Osteoblast (primary cell): ENCODE measurements at regions not wholly inside any gene's neighbourhood (a gene's known extent, or its start where the extent isn't known, plus 50 kb on each side); places are given as distances from the start of the nearest gene placed in this dataset.

Experiments used
- DNase-seq: peaks from one replicate; pipeline ENCODE4 v3.0.0; 2011; ENCODE audit warnings: low spot score, mixed read lengths; ENCODE audit not compliant: insufficient read length; ENCODE audit errors: missing footprints
- H2AFZ ChIP-seq: 2 replicates; pipeline ENCODE4 v1.6.0; 2011; ENCODE audit warnings: mild to moderate bottlenecking, low read length
- H3K27ac ChIP-seq: 2 replicates; pipeline ENCODE4 v1.5.1; 2011; ENCODE audit warnings: mild to moderate bottlenecking, low read depth, low read length, moderate library complexity
- H3K27me3 ChIP-seq: 2 replicates; pipeline ENCODE4 v1.6.0; 2012; ENCODE audit warnings: mild to moderate bottlenecking, control low read depth, inconsistent platforms, low read length, moderate library complexity; ENCODE audit not compliant: insufficient read depth
- H3K36me3 ChIP-seq: 2 replicates; pipeline ENCODE4 v1.5.1; 2011; ENCODE audit warnings: mild to moderate bottlenecking, low read length, control low read depth, moderate library complexity; ENCODE audit not compliant: insufficient read depth
- H3K4me1 ChIP-seq: 2 replicates; pipeline ENCODE4 v1.5.1; 2011; ENCODE audit warnings: mild to moderate bottlenecking, low read length, control low read depth, moderate library complexity; ENCODE audit not compliant: insufficient read depth
- H3K4me2 ChIP-seq: 2 replicates; pipeline ENCODE4 v1.6.0; 2011; ENCODE audit warnings: mild to moderate bottlenecking, low read length; ENCODE audit not compliant: insufficient read depth
- H3K4me3 ChIP-seq: fragments of 200-600 bp; sonication (generic); 3 replicates; pipeline ENCODE4 v1.5.1; 2012; ENCODE audit warnings: mild to moderate bottlenecking, low read length, inconsistent platforms; ENCODE audit not compliant: insufficient read depth
- H3K79me2 ChIP-seq: 2 replicates; pipeline ENCODE4 v1.6.0; 2012; ENCODE audit warnings: mild to moderate bottlenecking, low read length, control low read depth, inconsistent platforms; ENCODE audit not compliant: insufficient read depth
- H3K9me3 ChIP-seq: 2 replicates; pipeline ENCODE4 v1.5.1; 2011; ENCODE audit warnings: low read depth, low read length, control low read depth
- H4K20me1 ChIP-seq: 2 replicates; pipeline ENCODE4 v1.6.0; 2012; ENCODE audit warnings: mild to moderate bottlenecking, low read length, control low read depth; ENCODE audit not compliant: insufficient read depth
- TF ChIP-seq, protein P1 (sequence below): IDR thresholded peaks from 2 replicates; pipeline ENCODE4 v1.5.1; 2011; ENCODE audit warnings: mild to moderate bottlenecking, low read depth, low read length, moderate library complexity; ENCODE audit errors: extremely low read depth

DNA sequence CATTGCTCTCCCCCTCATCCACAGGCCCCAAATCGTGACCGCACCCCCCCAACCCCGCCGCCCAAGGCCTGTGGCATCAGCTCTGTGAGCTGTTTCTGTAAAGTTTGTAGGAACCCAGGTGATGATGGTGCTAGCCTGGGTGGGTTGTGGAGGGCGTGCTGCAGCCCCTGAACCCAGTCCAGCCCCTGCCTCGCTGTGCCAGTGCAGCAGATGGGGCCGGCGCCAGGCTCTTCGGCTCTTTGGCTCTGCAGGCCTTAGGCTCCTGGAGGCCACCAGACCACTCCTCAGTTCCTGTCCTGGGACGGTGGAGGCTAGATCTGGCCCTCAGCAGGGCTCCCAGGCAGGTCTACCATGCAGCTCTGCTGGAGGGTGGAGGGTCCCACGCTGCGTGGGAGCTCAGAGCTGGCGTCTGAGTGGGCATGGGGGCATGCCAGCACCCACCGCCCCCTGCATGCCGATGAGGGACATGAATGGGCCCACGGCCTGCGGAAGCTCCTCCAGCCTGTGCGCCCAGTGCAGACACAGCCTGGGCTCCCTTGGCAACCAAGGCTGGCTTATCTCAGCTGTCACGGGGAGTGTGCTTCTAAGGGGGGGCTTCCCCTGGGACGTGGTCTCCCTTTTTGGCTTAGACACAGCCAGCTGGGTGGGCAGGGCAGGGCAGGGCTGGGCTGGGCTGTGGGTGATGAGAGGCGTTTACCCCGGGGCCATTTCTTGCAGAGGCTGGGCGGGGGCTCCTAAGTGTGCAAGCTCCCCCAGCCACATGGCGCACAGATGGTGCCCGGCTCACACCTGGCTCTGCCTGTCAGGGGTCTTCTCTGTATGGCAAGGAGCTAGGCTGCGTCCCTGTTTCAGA lies 1187.6 kb downstream of the BRD1 start:
- H3K27me3 ChIP-seq = no peaks in the 10 kb centered on the region
- no peaks in the 10 kb centered on the region for H3K36me3 ChIP-seq
- no peaks in the 10 kb centered on the region for H4K20me1 ChIP-seq
- no peak overlapping the region for H3K4me2 ChIP-seq
- DNase-seq = no peak
- H3K4me1 ChIP-seq = no peaks in the 10 kb centered on the region
- no peaks in the 10 kb centered on the region for H3K9me3 ChIP-seq
- H3K27ac ChIP-seq = no peak overlapping the region
- no peaks in the 10 kb centered on the region for H3K79me2 ChIP-seq
- TF ChIP-seq, protein P1, sequence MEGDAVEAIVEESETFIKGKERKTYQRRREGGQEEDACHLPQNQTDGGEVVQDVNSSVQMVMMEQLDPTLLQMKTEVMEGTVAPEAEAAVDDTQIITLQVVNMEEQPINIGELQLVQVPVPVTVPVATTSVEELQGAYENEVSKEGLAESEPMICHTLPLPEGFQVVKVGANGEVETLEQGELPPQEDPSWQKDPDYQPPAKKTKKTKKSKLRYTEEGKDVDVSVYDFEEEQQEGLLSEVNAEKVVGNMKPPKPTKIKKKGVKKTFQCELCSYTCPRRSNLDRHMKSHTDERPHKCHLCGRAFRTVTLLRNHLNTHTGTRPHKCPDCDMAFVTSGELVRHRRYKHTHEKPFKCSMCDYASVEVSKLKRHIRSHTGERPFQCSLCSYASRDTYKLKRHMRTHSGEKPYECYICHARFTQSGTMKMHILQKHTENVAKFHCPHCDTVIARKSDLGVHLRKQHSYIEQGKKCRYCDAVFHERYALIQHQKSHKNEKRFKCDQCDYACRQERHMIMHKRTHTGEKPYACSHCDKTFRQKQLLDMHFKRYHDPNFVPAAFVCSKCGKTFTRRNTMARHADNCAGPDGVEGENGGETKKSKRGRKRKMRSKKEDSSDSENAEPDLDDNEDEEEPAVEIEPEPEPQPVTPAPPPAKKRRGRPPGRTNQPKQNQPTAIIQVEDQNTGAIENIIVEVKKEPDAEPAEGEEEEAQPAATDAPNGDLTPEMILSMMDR = no peak
- no peak overlapping the region for H3K4me3 ChIP-seq
- no peak overlapping the region for H2AFZ ChIP-seq

DNA sequence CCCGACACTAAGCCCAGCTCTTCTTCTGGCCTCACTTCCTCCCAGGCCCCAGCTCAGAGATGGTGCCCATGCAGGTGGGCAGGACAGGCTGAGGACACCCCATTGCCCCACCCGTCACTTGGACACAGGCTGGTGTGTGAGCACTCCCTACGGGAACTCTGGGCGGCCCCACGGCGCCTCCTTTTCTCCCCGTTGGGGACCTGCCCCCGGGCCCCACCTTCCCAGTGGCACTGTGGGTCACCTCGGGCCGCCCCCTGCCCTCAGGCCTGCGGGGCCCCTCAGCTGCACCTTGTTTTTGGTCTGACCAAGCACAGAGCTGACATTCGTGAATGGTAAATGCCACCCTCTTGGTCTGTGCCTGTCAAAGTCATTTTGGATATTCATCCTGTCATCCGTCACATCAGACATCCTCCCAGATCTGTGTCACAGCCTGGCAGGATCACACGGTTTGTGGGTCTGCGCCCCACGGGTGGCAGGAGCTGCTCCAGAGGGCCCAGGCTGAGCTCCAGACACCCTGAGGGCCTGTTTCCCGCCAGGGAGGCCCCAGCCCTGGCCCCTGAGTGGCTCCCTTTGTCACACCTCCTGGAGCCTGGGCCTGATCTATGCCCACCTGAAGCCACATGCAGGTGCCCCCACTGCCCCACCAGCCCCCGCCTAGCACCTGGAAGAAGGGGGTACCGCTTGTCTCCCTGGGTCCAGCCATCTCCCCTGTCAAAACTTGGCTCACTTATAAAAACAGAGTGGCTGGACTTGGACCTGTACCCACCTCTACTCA lies 1188.5 kb downstream of the BRD1 start:
- no peaks in the 10 kb centered on the region for H3K36me3 ChIP-seq
- no peaks in the 10 kb centered on the region for H4K20me1 ChIP-seq
- H3K4me1 ChIP-seq = no peaks in the 10 kb centered on the region
- no peak overlapping the region for H3K4me2 ChIP-seq
- DNase-seq = no peak
- no peak overlapping the region for H2AFZ ChIP-seq
- H3K79me2 ChIP-seq = no peaks in the 10 kb centered on the region
- H3K4me3 ChIP-seq = no peak overlapping the region
- H3K27ac ChIP-seq = no peak overlapping the region
- TF ChIP-seq, protein P1 = no peak
- no peaks in the 10 kb centered on the region for H3K9me3 ChIP-seq
- H3K27me3 ChIP-seq = no peaks in the 10 kb centered on the region

DNA sequence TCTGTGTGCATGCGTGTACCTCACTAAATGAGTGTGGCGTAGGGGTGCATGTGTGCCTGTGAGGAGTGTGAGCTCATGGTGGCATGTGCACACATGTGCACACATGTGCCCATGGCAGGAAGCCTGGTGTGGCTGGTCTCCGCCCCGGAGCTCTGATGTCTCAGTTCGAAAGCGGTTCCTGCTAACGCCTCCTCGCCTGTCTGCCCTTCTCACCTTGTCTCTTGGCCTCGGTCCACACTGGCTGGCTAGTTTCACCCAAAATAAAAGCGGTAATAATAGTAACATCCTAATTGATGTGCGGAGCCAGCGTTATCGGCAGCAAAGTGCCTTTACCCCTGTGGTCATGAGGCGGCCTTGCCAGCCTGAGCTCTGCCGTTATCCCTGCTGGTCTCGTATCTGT lies 1190.4 kb downstream of the BRD1 start:
- no peak overlapping the region for H3K4me2 ChIP-seq
- no peak overlapping the region for H3K4me3 ChIP-seq
- no peaks in the 10 kb centered on the region for H3K79me2 ChIP-seq
- TF ChIP-seq, protein P1 = no peak
- H3K4me1 ChIP-seq = no peaks in the 10 kb centered on the region
- H3K27ac ChIP-seq = no peak overlapping the region
- no peaks in the 10 kb centered on the region for H4K20me1 ChIP-seq
- H3K9me3 ChIP-seq = no peaks in the 10 kb centered on the region
- no peaks in the 10 kb centered on the region for H3K27me3 ChIP-seq
- H2AFZ ChIP-seq = no peak overlapping the region
- no peaks in the 10 kb centered on the region for H3K36me3 ChIP-seq
- no peak for DNase-seq

DNA sequence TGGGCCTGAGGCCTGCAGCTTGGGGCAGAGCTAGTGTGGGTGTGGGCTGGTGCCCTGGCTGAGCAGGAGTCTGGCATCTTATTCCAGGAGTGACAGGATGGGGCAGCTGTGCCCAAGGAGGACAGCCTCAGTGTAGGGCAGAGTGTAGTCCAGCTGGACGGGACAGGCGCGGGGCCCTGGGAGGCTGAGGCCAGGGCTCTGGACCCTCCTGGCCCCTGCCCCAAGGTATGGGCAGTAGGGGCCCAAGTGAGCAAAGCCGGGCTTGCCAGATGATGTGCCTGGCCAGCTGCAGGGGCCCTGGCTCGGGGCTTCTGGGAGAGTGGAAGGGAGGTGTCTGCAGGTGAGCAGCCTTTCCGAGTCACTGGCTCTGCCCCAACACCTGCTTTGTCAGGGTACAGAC lies 1190.9 kb downstream of the BRD1 start:
- Histone ChIP-seq H3K27ac (no peak overlapping the region), H3K9me3 (no peaks in the 10 kb centered on the region), H4K20me1 (no peaks in the 10 kb centered on the region), H3K79me2 (no peaks in the 10 kb centered on the region), H3K4me3 (no peak overlapping the region), H3K36me3 (no peaks in the 10 kb centered on the region), H3K4me2 (no peak overlapping the region), H3K4me1 (no peaks in the 10 kb centered on the region), H3K27me3 (no peaks in the 10 kb centered on the region), H2AFZ (no peak overlapping the region)
- DNase-seq = no peak
- TF ChIP-seq, protein P1 = no peak
